AG09309 (cell line): ENCODE measurements at regions not wholly inside any gene's neighbourhood (a gene's known extent, or its start where the extent isn't known, plus 50 kb on each side); places are given as distances from the start of the nearest gene placed in this dataset.

ENCODE experiments used
- DNase-seq: peaks from one replicate; pipeline ENCODE4 v3.0.0-alpha.2; 2010; ENCODE audit warnings: low read depth
- H3K4me3 ChIP-seq: 2 replicates; pipeline ENCODE4 v1.5.1; 2011; ENCODE audit warnings: mild to moderate bottlenecking, low read depth, low read length, moderate library complexity; ENCODE audit not compliant: control insufficient read depth
- CTCF ChIP-seq: IDR thresholded peaks from 2 replicates; pipeline ENCODE4 v1.5.1; 2011; ENCODE audit warnings: mild to moderate bottlenecking, low read depth, low read length, inconsistent platforms; ENCODE audit not compliant: insufficient read depth, control insufficient read depth; ENCODE audit errors: missing control alignments

GRCh38 chr22:34866495-34867131, 199.3 kb upstream of the ISX start:
- no peak overlapping the region for H3K4me3 ChIP-seq
- DNase-seq, result no peak
- TF ChIP-seq CTCF, result no peak

GRCh38 chr22:34877506-34877905, 188.5 kb upstream of the ISX start:
- TF ChIP-seq CTCF, result no peak
- no peak overlapping the region for H3K4me3 ChIP-seq
- no peak for DNase-seq

GRCh38 chr22:34878171-34878570, 187.8 kb upstream of the ISX start:
- no peak for TF ChIP-seq CTCF
- no peak overlapping the region for H3K4me3 ChIP-seq

GRCh38 chr22:34879001-34879400, 187.0 kb upstream of the ISX start:
- no peak for DNase-seq
- TF ChIP-seq CTCF, result no peak
- H3K4me3 ChIP-seq, result no peak overlapping the region

More at GRCh38 chr22:34878171-34878570, 187.8 kb upstream of the ISX start:
- DNase-seq, result no peak

GRCh38 chr22:34880662-34881061, 185.3 kb upstream of the ISX start:
- DNase-seq, result no peak
- H3K4me3 ChIP-seq, result no peak overlapping the region
- TF ChIP-seq CTCF, result no peak

GRCh38 chr22:34881453-34881852, 184.5 kb upstream of the ISX start:
- no peak for DNase-seq
- no peak overlapping the region for H3K4me3 ChIP-seq
- TF ChIP-seq CTCF, result no peak
